ENCODE measurements at regions not wholly inside any gene's neighbourhood (a gene's known extent, or its start where the extent isn't known, plus 50 kb on each side); places are given as distances from the start of the nearest gene placed in this dataset.

DNA sequence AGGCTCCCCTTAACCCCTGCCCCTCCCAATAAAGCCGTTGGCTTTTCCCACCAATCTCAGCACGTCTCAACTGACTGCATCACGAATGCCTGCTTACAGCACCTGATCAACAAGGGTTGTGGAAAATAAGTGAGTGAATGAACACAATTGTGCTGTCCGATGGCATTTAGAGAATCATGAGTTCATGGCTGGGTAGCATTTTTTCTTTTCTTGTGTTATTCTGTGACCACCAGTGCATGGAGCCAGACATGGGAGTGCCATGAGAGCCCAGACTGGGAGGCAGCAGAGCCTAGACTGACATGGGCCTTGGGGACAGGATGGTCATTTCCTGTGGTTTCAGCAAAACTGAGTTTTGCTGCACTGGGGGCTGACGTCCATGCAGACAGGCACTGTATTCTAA is 254.1 kb upstream of the IGFBP3 start:
- no peak for DNase-seq

DNA sequence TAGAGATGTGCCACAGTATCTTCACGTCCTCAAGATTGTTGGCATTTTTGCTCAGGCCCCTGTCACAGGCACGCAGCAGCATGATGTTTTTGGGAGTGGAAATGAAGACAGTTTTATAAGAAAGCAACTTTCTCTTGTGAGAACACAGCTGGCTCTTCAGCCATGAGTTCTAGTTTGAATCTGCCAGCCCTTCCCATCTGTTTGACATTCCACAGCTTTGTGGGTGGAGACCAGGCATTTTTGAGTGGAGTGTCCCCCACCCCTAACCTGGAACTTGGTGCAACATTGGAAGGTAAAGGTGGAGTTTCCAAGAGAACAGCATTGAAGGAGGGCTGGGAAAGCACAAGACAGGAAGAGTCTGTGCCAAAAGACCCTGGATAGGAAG is 253.1 kb upstream of the IGFBP3 start:
- DNase-seq, result no peak

DNA sequence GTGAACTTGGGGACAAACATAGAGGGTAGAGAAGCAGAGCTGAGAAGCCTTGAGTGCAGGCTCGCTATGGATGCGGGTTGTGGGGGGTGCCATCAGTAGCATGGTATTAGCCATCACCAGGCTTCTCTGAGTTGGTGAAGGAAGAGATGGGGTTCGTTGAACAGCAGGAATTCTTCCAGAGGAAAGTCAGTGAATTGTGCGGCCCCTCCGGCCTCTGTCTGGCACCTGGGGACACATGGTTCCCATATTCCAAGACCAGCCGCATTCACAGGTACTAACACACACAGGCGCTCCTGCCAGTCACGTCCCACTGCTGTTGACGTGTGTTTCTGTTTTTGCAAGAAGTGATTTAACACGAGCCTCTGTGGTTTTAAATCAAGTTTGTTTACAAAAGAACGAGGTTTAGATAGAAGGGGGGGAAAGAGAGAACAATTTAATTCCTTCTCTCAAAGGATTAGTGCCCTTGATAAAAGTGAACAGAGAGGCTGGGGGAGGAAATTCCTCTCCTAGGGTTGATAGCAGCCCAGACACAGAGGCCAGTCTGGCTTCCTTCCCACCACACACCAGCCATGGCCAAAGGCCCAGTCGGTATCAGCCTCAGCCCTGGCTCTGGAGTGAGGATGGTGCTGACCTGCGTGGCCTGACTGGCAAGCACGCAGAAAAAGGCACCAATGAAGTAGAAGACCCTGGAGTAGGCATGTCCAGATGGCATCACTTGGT is 252.6 kb upstream of the IGFBP3 start:
- DNase-seq, result no peak

DNA sequence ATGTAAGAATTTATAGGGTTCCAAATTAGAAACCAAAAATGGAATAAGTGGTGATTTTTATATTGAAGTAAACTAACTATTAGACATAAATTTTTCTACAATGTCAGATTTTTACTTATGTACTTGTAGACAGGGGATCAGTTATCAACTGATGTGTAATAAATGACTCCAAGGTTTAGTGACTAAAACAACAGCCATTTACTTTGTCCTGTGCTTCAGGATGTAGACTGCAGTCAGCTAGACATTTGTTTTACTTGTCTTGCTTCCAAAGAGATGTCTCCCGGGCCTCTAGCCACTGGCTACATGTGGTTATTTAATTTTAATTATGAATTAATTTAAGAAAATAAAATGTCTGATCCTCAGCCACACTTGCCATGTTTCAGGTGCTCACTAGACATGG is 249.7 kb upstream of the IGFBP3 start:
- DNase-seq, result no peak

DNA sequence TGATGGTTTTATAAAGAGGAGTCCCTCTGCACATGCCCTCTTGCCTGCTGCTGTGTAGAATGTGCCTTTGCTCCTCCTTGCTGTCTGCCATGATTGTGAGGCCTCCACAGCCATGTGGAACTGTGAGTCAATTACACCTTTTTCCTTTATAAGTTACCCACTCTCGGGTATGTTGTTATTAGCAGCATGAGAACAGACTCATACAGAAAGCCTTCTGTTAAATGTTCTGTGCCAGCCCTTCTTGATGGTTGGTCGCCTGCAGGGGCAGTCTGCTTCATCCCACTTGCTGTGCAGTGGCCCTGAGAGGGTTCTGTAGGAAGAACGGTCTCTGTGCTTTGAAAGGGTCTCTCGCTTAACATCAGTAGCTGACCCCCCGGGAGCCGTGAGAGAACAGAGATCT is 248.9 kb upstream of the IGFBP3 start:
- DNase-seq, result no peak

DNA sequence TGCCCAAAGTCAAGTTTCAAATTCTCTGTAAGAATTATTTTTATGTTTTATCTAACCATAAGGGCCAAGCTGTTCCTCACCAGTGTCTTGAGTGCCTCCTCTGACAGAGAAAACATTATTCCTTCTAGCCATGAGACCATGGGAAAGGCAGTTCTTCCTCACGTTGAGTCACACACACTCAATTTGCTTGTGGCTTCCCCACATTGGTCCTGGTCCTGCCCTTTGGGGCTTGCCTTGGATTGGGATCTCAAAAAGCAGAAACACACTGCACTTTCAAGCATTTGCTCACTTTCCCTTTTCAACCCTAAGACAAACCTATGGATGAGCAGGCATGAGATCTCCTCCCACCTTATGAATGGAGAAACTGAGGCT is 248.3 kb upstream of the IGFBP3 start:
- DNase-seq, result no peak

DNA sequence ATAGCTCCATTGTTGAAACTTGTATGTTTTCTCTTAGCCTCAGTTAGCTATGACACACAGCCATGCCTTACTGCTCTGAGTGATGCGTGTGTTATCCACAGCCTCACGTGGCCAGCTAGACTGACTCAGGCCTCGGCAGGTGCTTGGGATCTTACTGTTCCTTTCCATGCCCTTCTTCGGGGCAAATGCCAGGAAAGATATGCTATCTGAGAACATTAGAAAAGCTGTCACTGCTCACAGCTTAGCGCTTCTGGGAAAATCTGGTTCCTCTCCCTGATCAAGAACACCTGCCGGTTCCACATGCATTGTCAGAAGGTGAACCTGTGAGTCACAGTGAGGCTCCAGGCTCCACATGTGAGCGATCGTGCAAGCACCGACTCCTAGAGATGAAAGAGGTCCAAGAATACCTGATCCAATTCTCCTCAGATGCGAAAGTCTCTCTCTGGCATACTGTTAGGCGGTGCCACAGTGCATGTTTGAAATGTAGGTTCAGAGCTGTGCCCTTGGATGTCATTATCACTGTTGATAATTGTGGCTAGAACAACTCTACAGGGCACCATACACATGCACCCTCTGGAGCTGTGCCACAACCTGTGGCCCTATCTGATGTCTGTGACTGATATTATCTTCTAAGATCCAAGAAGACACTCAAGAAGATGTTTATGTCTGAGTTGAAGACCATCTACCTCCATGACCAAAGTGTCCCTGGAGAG is 247.8 kb upstream of the IGFBP3 start:
- no peak for DNase-seq

DNA sequence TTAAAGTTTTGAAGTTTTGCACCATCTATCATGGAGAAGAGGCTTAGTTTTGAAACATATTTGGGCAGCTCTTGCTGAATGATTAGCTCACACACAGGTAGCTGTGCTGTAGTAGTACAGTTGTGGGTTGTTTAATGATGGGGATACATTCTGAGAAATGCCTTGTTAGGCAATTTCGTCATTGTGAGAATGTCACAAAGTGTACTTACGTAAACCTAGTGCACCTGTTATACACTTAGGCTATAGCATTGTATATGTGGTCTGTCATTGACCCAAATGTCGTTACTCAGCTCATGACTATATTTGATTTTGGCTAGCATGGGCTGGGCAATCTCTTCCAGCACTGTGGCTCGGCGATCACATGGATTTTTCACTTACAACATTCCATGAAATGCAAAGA is 247.2 kb upstream of the IGFBP3 start:
- DNase-seq, result no peak

DNA sequence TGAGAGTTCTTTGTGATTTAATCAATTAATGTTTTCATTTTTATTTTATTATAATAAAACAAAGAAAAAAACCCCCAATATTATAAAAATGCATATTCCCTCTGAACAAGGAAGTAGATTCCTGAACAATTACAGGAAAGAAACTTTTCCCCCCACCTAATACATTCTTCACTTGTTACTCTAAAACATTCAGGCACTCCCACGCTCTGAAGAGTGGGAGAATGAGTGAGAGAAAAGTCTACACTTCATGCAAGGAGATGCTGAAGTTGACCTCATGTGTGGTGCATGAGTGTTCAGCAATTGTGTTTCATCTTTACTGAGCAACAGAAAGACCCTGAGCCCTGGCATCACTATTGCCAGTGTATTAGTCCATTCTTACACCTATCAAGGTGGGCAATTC is 244.2 kb upstream of the IGFBP3 start:
- DNase-seq, result no peak

DNA sequence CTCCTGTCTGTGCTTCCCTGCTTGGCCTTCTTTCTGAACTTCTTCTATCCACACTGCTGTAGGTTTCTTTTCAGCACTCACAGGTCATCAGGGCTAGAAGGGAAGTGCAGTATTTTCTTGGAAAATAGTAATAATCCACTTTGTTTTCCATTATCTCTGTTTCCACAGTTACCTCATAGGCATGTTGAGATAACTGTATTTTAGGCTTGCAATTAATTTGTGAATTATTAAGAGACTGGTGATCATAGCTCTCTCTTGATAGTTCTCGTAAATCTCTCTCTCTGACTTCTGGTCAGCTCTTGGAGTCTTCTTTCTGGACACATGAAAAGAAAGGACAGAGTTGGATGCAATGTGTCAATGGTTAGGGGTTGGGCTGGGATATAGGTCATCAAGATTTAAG is 243.6 kb upstream of the IGFBP3 start:
- DNase-seq, result no peak

DNA sequence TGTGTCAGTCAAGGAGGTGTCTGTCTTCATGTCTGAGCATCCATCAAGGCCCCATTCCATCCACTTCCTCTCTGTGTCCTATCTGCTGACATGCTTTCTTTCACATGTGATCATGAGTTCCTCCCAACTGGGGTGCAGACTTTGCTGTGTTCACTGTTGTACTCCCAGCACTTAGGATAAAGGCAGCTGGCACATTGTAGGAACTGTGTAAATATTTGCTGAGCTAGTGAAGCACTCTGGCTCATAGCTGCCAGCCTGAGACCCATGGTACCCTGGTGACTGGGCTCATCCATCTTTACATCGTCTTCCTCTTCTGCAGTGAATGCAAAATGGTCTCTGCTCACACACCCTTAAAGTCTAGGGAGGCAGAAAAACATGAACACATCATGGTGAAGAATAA is 242.2 kb upstream of the IGFBP3 start:
- no peak for DNase-seq

DNA sequence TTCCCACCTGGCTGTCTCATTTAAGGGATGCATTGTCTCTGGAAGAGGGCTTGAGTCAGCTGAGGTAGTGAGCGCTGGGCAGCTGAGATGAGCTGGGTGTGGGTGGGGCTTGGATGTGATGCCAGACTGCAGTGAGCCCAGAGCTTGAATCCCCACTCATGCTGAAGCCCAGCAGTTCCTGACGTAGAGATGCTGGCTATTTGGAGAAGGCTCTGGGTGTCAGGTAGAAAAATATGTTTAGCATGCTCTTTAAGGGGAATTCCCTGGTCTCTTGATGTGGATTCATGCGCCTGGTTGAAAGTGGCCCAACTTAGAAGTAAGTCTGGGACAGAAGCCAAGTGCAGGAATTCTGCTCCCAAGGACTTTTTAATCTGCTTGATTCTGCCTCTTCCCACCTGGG is 241.5 kb upstream of the IGFBP3 start:
- no peak for DNase-seq

DNA sequence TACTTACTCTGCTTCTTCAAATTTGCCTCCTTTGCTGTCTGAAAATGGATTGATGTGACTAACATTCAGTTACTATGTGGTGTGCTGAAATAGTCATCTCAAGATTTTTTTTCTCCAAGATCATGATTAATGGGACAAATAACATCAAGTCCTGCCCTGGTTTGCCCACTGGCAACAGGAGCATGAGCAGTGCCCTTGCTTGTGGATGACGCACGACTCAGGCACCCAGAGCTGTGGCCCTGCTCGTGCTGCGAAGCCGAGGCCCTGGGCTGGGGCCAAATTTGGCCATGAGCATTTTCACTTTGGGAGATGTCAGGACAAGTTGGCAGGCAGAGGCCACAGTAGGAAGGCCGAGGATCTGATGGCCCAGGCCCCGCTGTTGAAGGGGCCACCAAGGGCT is 239.8 kb upstream of the IGFBP3 start:
- DNase-seq, result no peak

DNA sequence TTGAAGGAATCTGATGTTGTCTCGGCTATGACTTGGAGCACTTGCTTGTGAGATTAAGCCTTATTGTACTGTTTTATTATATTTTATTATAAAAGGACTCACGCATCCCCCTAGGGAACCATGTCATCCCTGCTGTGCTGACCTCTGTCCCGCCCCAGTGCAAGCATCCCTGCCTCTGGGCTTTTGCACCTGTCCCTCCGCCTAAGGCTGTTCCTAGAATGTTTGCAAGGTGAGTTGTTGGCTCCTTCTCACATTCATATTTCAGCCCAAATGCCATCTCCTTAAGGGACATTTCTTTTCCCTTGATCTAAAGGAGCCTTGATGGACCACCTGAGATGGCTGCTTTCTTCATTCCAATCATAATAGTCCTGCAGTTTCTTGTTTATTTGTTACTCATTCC is 236.9 kb upstream of the IGFBP3 start:
- DNase-seq, result no peak

DNA sequence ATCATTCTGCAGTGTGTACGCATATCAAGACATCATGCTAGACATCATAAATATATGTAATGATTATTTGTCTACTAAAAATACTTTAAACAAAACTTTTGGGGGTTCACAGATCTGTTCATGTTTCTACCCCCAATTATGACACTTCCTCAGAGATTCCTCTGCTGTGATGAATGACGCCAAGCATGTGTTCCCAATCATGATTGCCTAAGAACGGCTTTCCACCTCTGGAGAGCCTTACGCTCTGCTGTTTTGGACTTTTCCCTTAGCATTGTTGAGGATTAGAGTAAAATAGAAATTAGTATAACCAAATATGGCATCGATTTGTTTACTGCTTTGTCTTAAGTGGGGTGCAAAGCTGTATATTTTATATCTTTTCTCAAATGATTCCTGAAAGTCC is 236.3 kb upstream of the IGFBP3 start:
- no peak for DNase-seq

DNA sequence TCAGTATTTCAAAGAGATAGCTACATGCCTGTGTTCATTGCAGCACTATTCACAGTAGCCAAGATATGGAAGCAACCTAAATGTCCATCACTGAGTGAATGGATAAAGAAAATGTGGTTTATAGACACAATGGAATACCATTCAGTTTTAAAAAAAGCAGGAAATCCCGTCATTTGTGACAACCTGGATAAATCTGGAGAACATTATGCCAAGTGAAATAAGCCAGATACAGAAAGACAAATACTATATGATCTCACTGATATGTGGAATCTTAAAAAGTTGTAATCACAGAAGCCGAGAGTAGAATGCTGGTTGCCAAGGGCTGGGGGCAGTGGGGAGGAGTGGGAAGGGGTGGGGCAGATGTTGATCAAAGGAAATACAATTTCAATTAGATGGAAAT is 235.8 kb upstream of the IGFBP3 start:
- DNase-seq, result no peak

DNA sequence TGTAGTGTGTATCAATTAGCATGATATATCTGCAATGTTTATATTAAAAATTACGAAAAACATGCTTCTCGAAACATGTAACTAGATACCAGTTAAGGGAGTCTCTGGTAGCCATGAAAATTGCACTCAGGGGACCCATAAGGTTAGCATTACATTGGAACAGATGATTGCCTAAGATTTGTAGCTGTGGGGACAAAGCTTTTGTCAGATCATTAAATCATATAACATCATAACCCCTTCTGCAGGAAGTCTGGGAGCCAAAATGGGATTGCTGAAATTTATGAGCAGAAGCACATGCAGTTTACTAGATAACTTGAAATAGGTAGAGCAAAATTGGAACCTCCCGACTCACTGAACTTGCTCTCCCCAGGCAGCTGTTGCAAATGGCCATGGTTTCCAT is 235.0 kb upstream of the IGFBP3 start:
- no peak for DNase-seq

DNA sequence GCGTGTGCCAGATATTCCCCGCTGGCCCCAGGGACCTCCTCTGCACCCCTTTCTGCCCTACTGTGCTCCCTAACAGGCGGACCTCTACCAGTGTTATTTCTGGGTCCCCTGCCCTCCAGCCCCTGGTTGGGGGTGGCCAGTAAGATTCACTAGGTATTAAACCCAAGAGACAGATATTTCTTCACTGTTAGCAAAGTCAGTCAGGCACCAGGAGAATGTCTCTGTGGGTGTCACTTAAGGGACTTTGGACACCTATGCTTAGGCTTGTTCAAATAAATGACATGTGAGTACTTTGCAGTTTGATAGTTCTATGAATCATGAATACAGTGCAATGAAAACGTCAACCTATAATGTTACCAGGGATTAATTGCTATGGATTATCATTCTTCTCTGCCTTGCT is 234.3 kb upstream of the IGFBP3 start:
- DNase-seq, result no peak

DNA sequence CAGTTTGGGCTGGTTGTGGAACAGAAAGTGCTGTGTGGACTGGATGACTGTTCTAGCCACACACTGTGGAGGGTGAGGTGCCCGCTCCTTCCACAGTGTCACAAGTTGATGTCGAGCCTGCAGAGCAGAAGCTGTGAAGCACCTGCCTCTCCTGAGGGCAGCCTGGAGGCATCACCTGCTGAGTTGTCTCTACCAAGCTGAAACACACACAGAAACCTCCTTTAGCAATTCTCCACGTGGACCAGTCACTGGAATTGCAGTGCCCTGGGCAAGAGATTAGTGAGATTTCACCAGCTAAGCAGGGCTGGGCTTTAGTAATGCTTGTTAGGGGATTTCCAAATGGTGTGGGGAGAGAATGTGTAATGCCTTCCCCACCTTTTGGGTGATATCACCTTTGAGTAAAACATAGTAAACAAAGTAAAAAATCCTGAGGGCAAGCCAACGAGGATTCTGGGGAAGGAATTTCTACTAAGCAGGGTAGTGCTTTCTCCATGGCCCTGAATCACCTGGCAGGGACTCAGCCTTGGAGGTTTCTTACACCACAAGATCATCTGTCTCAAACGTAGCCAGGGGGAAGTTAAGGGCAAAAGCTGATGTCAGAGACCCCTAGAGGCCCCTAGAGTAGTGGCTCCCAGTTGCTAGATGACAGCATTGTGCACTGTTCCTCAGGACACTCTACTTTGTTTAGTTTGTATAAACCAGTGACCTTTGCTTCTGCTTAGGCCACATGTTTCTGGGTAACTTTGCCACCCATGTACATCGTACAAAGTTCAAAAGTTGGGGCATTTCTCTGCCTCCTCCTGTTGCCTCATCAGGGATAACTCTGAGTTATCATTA is 233.1 kb upstream of the IGFBP3 start:
- no peak for DNase-seq

DNA sequence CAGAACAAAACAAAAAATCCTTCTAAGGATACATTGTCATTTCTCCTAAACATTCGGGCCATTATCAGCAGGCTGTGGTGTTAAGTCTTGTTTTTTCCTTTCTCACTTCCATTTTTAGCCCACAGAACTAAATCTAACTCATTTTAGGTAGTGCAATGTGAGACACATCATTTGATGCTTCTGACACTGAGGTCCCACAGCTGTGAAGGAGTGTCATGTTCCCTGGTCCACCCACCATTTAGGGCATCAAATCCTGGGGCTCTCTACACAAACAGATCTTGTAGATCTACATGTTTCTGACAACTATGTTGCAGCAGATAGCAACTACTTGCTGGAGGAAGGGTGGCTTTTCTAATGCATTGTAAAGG is 232.5 kb upstream of the IGFBP3 start:
- DNase-seq, result no peak

DNA sequence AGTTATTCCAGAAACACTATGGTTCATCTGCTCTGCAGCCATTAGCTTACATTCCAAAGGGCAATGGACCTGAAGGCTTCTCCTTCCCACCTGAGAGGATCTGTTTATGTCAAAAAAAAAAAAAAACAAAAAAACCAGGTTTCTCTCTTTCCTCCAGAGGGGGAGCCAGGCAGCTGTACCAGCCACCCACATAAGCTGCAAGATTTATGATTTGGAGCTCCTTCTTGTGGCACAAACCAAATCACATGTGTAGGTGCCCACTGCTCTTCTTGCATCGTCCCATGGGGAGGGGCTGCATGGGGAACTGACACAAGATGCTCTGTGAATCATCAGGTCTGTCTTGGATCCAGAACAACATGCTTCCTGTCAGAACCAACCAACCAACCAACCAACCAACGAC is 231.6 kb upstream of the IGFBP3 start:
- no peak for DNase-seq

DNA sequence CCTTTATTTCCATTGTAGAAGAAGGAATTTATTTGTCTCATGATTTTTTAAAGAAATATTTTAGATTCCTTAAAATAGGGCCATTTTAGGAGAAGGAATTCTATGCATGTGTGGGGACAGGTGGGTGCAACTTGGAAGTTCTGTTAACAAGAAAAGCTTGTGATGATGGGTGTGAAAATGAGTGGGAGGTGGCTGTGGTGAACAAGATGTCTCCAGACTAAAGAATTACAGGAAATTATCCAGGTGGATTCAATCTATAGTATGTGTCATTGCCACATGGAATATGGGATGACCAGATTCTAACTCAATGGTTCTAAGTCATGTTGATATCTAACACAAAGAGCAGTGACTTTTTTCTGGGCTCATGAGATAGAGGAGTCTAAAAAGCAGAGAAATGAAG is 229.6 kb upstream of the IGFBP3 start:
- no peak for DNase-seq

DNA sequence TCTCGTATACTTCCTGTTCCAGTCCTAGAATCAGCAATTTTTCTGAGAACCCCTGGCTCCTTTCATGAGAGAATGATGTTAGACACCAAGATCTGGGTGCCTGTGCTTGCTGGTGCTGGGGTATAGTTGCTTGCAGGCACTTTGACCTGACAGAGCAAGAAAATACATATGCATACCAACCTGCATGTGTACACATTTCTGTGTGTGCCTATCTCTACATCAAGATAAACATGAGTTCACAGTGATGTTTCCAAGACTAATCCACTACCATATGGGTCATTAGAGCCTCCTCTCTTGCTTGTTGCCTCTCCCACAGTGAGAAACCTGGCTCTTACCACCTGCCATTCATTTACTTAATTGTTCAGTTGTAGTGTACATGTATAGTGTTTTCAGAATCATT is 229.1 kb upstream of the IGFBP3 start:
- no peak for DNase-seq

DNA sequence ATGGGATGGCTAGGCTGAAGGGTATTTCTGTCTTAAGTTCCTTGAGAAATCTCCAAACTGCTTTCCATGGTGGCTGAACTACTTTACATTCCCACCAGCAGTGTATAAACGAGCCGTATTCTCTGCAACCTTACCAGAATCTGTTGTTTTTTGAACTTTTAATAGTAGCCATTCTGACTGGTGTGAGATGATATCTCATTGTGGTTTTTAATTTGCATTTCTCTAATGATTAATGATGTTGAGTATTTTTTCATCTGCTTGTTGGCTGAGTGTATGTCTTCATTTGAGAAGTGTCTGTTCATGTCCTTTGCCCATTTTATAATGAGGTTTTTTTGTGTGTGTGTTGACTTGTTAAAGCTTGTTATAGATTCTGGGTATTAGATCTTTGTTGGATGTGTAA is 226.8 kb upstream of the IGFBP3 start:
- DNase-seq, result no peak

All from bone marrow (tissue), 2 donors.